AG04450 (cell line): ENCODE measurements at regions not wholly inside any gene's neighbourhood (a gene's known extent, or its start where the extent isn't known, plus 50 kb on each side); places are given as distances from the start of the nearest gene placed in this dataset.

Experiments used
- CTCF ChIA-PET: fragments of 300-600, 350-600 bp; formaldehyde crosslinking; extraction: SDS; loops from one replicate; lab custom pipeline; 2022; ENCODE audit warnings: antibody characterized with exemption, inconsistent platforms; lab: Charles Lee
- POLR2A ChIA-PET: fragments of 350-600 bp; formaldehyde crosslinking; extraction: SDS; loops from one replicate; lab custom pipeline; 2021; ENCODE audit warnings: antibody characterized with exemption, inconsistent platforms; lab: Yijun Ruan, JAX
- DNase-seq: peaks from one replicate; pipeline ENCODE4 v3.0.0-alpha.2; 2011; ENCODE audit warnings: low read depth, low spot score
- H3K27ac ChIP-seq: one replicate; pipeline ENCODE4 v1.5.1; 2012; ENCODE audit warnings: low read depth, low read length, control low read depth
- H3K27me3 ChIP-seq: one replicate; pipeline ENCODE4 v1.6.0; 2012; ENCODE audit warnings: low read length; ENCODE audit not compliant: control insufficient read depth, insufficient read depth
- H3K4me3 ChIP-seq: 2 replicates; pipeline ENCODE4 v1.5.1; 2011; ENCODE audit warnings: mild to moderate bottlenecking, low read depth, low read length, control low read depth
- H3K9me3 ChIP-seq: 2 replicates; pipeline ENCODE4 v1.5.1; 2012; ENCODE audit warnings: low read length; ENCODE audit not compliant: control insufficient read depth, insufficient read depth
- CTCF ChIP-seq: IDR thresholded peaks from 2 replicates; pipeline ENCODE4 v1.5.1; 2011; ENCODE audit warnings: low read depth, low read length, control low read depth, inconsistent platforms

GRCh38 chr12:119245904-119246494, 67.3 kb downstream of the HSPB8 start:
- ChIA-PET POLR2A (no interaction called here), CTCF (interaction anchor here (0.5 kb wide), 1 partner anchor 1660 kb away, joined by 4 read pairs; no protein-coding TSS in a partner anchor)
- no peak for DNase-seq
- Histone ChIP-seq H3K9me3 (no peaks in the 10 kb centered on the region), H3K27ac (no peak overlapping the region), H3K27me3 (no peaks in the 10 kb centered on the region), H3K4me3 (no peak overlapping the region)
- no peak for TF ChIP-seq CTCF

- Histone ChIP-seq H3K27me3 (no peaks in the 10 kb centered on the region), H3K27ac (no peak overlapping the region), H3K4me3 (no peak overlapping the region), H3K9me3 (no peaks in the 10 kb centered on the region)
- no peak for TF ChIP-seq CTCF
- ChIA-PET CTCF (no interaction called here), POLR2A (no interaction called here)
- no peak for DNase-seq
Measured at GRCh38 chr12:119247007-119247719, 68.4 kb downstream of the HSPB8 start.

- DNase-seq: no peak
- TF ChIP-seq CTCF: no peak
- Histone ChIP-seq H3K9me3 (no peaks in the 10 kb centered on the region), H3K27me3 (no peaks in the 10 kb centered on the region), H3K27ac (no peak overlapping the region), H3K4me3 (no peak overlapping the region)
- ChIA-PET POLR2A (no interaction called here), CTCF (no interaction called here)
Measured at GRCh38 chr12:119247720-119248043, 69.0 kb downstream of the HSPB8 start.

GRCh38 chr12:119249383-119250155, 70.8 kb downstream of the HSPB8 start:
- TF ChIP-seq CTCF: no peak
- ChIA-PET POLR2A (no interaction called here), CTCF (no interaction called here)
- Histone ChIP-seq H3K4me3 (no peak overlapping the region), H3K27ac (no peak overlapping the region), H3K9me3 (peaks cover 5% of the 10 kb centered on the region), H3K27me3 (no peaks in the 10 kb centered on the region)
- no peak for DNase-seq

GRCh38 chr12:119255314-119255713, 76.6 kb downstream of the HSPB8 start:
- ChIA-PET CTCF (no interaction called here), POLR2A (no interaction called here)
- TF ChIP-seq CTCF: no peak
- DNase-seq: no peak
- Histone ChIP-seq H3K27me3 (no peaks in the 10 kb centered on the region), H3K27ac (no peak overlapping the region), H3K9me3 (peaks cover 10% of the 10 kb centered on the region), H3K4me3 (no peak overlapping the region)
